GM21526 (cell line): ENCODE measurements at regions not wholly inside any gene's neighbourhood (a gene's known extent, or its start where the extent isn't known, plus 50 kb on each side); places are given as distances from the start of the nearest gene placed in this dataset.

Experiments used
- ATAC-seq: cut with Tn5 transposase; IDR thresholded peaks from one replicate; pipeline ENCODE4 v1.9.1; 2021; ENCODE audit warnings: moderate library complexity; ENCODE audit not compliant: unreplicated experiment, low FRiP score

DNA sequence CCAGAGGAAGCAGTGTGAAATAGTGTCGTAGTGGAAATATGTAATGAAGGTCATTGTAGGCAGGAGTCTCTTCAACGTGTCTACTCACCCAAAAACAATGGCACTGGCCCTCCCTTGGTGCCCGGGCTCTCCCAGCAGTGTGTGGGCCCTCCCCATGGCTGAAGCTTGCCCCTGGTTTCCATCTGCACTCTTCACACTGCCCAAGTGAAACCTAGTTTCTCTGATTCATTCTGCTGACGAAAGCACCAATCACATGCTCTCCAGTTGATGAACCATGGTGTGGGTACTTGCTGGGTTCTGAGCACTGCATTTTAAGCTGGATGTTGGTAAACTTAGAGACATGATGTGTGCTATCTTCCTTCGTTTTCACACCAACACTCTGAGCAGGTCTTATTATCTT, 61.0 kb upstream of the AGBL1 start:
- no peak for ATAC-seq

DNA sequence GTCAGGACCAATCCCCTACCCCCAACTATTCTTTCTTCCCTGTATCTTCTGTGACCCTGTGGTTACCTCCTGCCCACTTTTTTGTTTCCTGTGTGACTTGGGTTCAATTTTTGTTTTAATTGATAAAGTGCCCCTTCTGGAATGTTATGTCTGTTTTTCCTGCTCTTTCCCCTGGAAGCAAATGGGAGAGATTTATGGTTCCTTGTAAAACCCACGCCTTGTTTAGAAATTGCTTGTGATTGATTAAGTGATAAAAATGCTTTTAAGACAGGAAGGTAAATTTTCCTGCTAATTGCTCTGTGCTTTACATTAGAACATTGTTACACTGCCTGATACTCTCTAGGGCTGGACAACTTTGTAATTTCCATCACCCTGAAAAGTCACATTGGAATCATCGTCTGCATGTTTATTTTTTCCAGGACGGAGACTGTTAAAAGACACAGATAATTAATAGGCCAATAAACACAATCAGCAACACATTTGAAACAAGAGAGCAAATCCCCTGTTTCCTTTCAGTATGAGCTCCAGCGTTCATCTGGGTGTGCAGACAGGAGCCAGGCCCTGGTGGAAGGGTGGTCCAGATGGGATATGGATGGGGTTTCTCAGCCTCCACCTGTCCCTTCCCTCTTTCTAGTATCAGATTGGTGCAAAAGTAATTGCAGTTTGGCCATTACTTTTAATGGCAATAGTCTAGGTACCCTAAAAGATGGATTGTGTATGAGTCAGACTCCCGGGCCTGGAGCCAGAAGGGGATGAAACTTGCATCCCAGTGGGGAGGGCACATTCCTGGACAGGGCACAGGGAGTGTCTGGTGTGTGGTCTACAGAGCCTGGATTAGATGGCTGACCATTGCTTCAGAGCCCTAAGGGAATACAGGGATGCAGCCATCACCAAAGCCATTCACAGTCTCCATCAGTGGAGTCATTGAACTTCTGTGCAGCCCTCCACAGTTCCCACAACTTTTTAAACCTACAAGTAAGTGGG, 58.1 kb upstream of the AGBL1 start:
- no peak for ATAC-seq

DNA sequence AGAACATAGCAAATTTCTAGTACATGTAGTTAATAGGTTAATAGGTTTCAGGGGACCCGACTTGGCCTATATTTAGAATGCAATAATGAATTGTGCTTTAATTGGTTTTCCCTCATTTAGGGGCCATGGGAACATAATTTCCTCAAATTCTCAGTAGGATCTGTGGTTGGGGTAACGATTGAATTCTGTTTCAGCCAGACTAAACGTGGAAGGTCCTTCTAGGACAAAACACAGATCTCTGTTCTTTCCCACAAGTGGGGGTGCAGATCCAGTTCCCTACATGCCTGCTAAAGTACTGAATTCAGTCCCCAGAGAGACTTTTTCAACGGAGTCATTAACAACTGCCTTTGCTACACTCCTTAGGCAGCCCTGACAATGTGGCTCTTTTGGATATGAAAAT, 50.7 kb upstream of the AGBL1 start:
- ATAC-seq = no peak
